ENCODE measurements at regions not wholly inside any gene's neighbourhood (a gene's known extent, or its start where the extent isn't known, plus 50 kb on each side); places are given as distances from the start of the nearest gene placed in this dataset.

GRCh38 chr11:43619863-43620505, 60.6 kb upstream of the HSD17B12 start:
- no peak overlapping the region for H3K27ac ChIP-seq
- H3K9me3 ChIP-seq, result peaks cover 0 to 6% of the 10 kb centered on the region in 2 donors
- no peaks in the 10 kb centered on the region for H3K4me1 ChIP-seq
- intact Hi-C loops (cut with DNase I), result no loop called here
- H3K27me3 ChIP-seq, result peaks cover 5 to 44% of the 10 kb centered on the region in 2 donors
- no peak overlapping the region for H3K4me3 ChIP-seq
- ATAC-seq (no peak), DNase-seq (no peak)
- no peaks in the 10 kb centered on the region for H3K36me3 ChIP-seq
- no peak for TF ChIP-seq CTCF (IDR thresholded peaks at IDR 0.05)

DNA sequence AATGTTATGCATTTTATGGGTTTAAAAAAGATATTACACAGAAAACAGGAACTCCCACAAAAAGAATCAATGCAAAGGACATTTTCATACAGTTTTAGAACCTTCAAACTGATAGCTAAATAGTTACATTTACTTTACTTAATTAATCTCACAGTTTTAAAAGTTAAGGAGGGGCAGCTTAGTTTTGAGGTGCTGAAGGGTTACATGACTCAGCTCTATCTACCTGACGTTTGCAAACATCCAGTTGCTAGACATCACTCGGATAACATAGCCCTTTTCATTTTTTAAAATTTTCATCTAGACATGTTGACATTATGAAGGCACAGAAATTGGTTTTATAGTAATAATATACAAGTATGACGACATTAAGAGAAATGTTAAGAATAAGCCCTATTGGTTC, 53.7 kb upstream of the HSD17B12 start:
- no peak overlapping the region for H3K27ac ChIP-seq
- DNase-seq (no peak), ATAC-seq (no peak)
- H3K36me3 ChIP-seq, result no peaks in the 10 kb centered on the region
- TF ChIP-seq CTCF (IDR thresholded peaks at IDR 0.05), result no peak
- H3K4me3 ChIP-seq, result no peak overlapping the region
- intact Hi-C loops (cut with DNase I), result no loop called here
- peaks cover 23 to 77% of the 10 kb centered on the region in 2 donors for H3K27me3 ChIP-seq
- H3K4me1 ChIP-seq, result no peaks in the 10 kb centered on the region
- no peaks in the 10 kb centered on the region for H3K9me3 ChIP-seq

Small RNAs in the stretch of these regions (microRNA-seq; reads per million reads assigned to microRNA genes)
- gene MIR129-2 (1.0 to 1.6 reads per million in 2 donors), gene MIR670 (0.17 to 0.41 reads per million in 2 donors)

Data from left lung (tissue), 4 donors.